Panc1 (cell line): ENCODE measurements at regions not wholly inside any gene's neighbourhood (a gene's known extent, or its start where the extent isn't known, plus 50 kb on each side); places are given as distances from the start of the nearest gene placed in this dataset.

Experiments
- ATAC-seq: fragments of 200-7000 bp; cut with Tn5 transposase; 2 replicates; pipeline ENCODE4 v1.9.1; 2020; ENCODE audit warnings: mild to moderate bottlenecking, moderate library complexity
- BruUV-seq: library from RNA; stranded (reverse); fragments of 400-500 nt; replicated peaks from 2 replicates; lab custom pipeline; 2021; lab: Mats Ljungman, UMichigan
- CTCF ChIA-PET: fragments of 300-600 bp; sonication (Branson Sonifier 250); formaldehyde crosslinking; loops from one replicate; lab custom pipeline; 2022; ENCODE audit warnings: antibody characterized with exemption; lab: Charles Lee
- POLR2A ChIA-PET: fragments of 300-600 bp; sonication (Branson Sonifier 250); formaldehyde crosslinking; loops from one replicate; lab custom pipeline; 2022; ENCODE audit warnings: antibody characterized with exemption; lab: Charles Lee
- DNase-seq: peaks from one replicate; pipeline ENCODE4 v3.0.0-alpha.2; 2010; ENCODE audit warnings: low read depth, low spot score
- H3K27ac ChIP-seq: 2 replicates; pipeline ENCODE4 v1.5.1; 2011; ENCODE audit warnings: mild to moderate bottlenecking, low read length, inconsistent platforms
- H3K27me3 ChIP-seq: fragments of 200-500 bp; sonication (Bioruptor generic); 2 replicates; pipeline ENCODE4 v1.6.0; 2014; ENCODE audit warnings: low read length, inconsistent platforms; ENCODE audit not compliant: control insufficient read depth, insufficient read depth
- H3K36me3 ChIP-seq: fragments of 200-500 bp; sonication (Bioruptor generic); 2 replicates; pipeline ENCODE4 v1.5.1; 2014; ENCODE audit warnings: inconsistent platforms, mild to moderate bottlenecking, low read length, moderate library complexity; ENCODE audit not compliant: control insufficient read depth, insufficient read depth
- H3K4me1 ChIP-seq: 2 replicates; pipeline ENCODE4 v1.5.1; 2011; ENCODE audit warnings: inconsistent platforms, mild to moderate bottlenecking, low read length, moderate library complexity; ENCODE audit not compliant: control insufficient read depth, insufficient read depth
- H3K4me3 ChIP-seq, 2 experiments: 2 replicates each; pipeline ENCODE4 v1.5.1; 2011 to 2012; ENCODE audit warnings: low read depth in 2 of 2, low read length in 2 of 2, mild to moderate bottlenecking in 2 of 2, inconsistent platforms in 1 of 2, moderate library complexity in 1 of 2
- H3K9me3 ChIP-seq: fragments of 200-500 bp; sonication (Bioruptor generic); 2 replicates; pipeline ENCODE4 v1.5.1; 2014; ENCODE audit warnings: low read depth, mild to moderate bottlenecking, inconsistent platforms, low read length, moderate library complexity; ENCODE audit not compliant: control insufficient read depth, insufficient read depth
- POLR2AphosphoS5 ChIP-seq: IDR thresholded peaks from 2 replicates; pipeline ENCODE4 v1.6.1; 2012; ENCODE audit warnings: mild to moderate bottlenecking, low read depth, low read length, moderate library complexity
- SIN3A ChIP-seq: IDR thresholded peaks from 2 replicates; pipeline ENCODE4 v1.6.1; 2012; ENCODE audit warnings: low read depth, mild to moderate bottlenecking, low read length, moderate library complexity, borderline replicate concordance; ENCODE audit not compliant: insufficient read depth
- TCF7L2 ChIP-seq: IDR thresholded peaks from 2 replicates; pipeline ENCODE4 v1.6.1; 2011; ENCODE audit warnings: mild to moderate bottlenecking, low read depth, low read length, inconsistent platforms
- in situ Hi-C: cut with HindIII; loops from 2 replicates; pipeline ENCODE4 v1.10.0; 2016; ENCODE audit warnings: low sequenced_read_pairs, low pct_unique_long_range_greater_than_20kb
- intact Hi-C: fragments of 100-400 bp; cut with micrococcal nuclease; formaldehyde crosslinking; loops from one replicate; pipeline ENCODE4 v1.10.0; 2022; ENCODE audit not compliant: unreplicated experiment
- TF ChIP-seq, protein P1 (sequence below), 2 experiments: IDR thresholded peaks; 2 replicates each; pipeline ENCODE4 v1.6.1; 2011 to 2012; ENCODE audit warnings: low read depth in 2 of 2, control low read depth in 1 of 2, low read length in 1 of 2, mild to moderate bottlenecking in 1 of 2, moderate library complexity in 1 of 2; ENCODE audit not compliant: insufficient read depth in 1 of 2
- TF ChIP-seq, protein P2 (sequence below): fragments of 450-650 bp; IDR thresholded peaks from 2 replicates; pipeline ENCODE4 v1.5.1; 2017; ENCODE audit warnings: mild to moderate bottlenecking

DNA sequence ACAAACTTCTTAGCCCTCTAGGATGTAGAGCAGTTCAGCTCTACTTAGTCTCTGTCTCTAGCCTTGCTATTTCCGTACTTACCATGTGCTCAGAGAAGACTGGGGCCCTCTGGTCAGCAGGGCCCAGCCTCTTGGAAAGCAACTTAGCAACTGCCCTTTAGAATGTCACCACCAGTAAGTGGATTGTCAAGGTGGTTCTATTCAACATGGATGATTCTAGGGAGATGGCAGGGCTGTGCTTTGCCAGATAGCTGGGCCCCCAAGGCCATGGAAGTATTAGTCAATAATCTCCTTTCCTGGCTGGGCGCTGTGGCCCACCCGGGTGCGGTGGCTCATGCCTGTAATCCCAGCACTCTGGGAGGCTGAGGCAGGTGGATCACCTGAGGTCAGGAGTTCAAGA lies 177.6 kb upstream of the MVB12B start:
- no peak overlapping the region for H3K4me3 ChIP-seq
- no peak overlapping the region for H3K27ac ChIP-seq
- ATAC-seq (no peak), DNase-seq (no peak)
- no TSS peak for BruUV-seq
- no peaks in the 10 kb centered on the region for H3K4me1 ChIP-seq
- no peaks in the 10 kb centered on the region for H3K9me3 ChIP-seq
- intact Hi-C loops (no loop called here), in situ Hi-C loops (no loop called here)
- no peaks in the 10 kb centered on the region for H3K27me3 ChIP-seq
- TF ChIP-seq TCF7L2 = no peak
- CTCF ChIA-PET = no interaction called here
- POLR2A ChIA-PET = no interaction called here
- H3K36me3 ChIP-seq = no peaks in the 10 kb centered on the region

DNA sequence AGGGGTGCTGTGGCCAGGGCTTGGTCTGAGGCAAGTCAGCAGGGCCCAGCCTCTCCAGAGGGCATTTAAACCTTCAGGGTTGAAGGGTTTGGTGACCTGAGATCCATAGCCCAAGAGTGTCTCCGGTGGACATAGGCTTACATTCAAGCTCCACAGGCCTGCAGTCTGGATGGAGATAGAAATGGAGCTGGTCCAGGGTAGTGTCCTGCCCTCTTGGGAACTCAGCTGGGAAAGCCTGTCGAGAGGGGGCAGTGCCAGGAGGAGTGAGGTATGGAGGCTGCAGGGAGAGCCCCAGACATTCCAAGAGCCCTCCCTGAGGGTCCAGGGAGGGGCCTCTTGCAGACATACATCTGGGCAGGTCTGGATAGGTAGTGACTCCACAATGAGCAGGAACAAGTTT lies 177.0 kb upstream of the MVB12B start:
- POLR2A ChIA-PET = no interaction called here
- no peaks in the 10 kb centered on the region for H3K9me3 ChIP-seq
- intact Hi-C loops (no loop called here), in situ Hi-C loops (no loop called here)
- no peaks in the 10 kb centered on the region for H3K27me3 ChIP-seq
- CTCF ChIA-PET = no interaction called here
- TF ChIP-seq POLR2AphosphoS5 (no peak), TCF7L2 (no peak), SIN3A (no peak)
- TF ChIP-seq, protein P1, sequence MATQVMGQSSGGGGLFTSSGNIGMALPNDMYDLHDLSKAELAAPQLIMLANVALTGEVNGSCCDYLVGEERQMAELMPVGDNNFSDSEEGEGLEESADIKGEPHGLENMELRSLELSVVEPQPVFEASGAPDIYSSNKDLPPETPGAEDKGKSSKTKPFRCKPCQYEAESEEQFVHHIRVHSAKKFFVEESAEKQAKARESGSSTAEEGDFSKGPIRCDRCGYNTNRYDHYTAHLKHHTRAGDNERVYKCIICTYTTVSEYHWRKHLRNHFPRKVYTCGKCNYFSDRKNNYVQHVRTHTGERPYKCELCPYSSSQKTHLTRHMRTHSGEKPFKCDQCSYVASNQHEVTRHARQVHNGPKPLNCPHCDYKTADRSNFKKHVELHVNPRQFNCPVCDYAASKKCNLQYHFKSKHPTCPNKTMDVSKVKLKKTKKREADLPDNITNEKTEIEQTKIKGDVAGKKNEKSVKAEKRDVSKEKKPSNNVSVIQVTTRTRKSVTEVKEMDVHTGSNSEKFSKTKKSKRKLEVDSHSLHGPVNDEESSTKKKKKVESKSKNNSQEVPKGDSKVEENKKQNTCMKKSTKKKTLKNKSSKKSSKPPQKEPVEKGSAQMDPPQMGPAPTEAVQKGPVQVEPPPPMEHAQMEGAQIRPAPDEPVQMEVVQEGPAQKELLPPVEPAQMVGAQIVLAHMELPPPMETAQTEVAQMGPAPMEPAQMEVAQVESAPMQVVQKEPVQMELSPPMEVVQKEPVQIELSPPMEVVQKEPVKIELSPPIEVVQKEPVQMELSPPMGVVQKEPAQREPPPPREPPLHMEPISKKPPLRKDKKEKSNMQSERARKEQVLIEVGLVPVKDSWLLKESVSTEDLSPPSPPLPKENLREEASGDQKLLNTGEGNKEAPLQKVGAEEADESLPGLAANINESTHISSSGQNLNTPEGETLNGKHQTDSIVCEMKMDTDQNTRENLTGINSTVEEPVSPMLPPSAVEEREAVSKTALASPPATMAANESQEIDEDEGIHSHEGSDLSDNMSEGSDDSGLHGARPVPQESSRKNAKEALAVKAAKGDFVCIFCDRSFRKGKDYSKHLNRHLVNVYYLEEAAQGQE (IDR thresholded peaks at IDR 0.05; ENCODE audit: insufficient read depth in 1 of 2, low read depth in 2 of 2, low read length in 1 of 2) = no peak
- TF ChIP-seq, protein P2, sequence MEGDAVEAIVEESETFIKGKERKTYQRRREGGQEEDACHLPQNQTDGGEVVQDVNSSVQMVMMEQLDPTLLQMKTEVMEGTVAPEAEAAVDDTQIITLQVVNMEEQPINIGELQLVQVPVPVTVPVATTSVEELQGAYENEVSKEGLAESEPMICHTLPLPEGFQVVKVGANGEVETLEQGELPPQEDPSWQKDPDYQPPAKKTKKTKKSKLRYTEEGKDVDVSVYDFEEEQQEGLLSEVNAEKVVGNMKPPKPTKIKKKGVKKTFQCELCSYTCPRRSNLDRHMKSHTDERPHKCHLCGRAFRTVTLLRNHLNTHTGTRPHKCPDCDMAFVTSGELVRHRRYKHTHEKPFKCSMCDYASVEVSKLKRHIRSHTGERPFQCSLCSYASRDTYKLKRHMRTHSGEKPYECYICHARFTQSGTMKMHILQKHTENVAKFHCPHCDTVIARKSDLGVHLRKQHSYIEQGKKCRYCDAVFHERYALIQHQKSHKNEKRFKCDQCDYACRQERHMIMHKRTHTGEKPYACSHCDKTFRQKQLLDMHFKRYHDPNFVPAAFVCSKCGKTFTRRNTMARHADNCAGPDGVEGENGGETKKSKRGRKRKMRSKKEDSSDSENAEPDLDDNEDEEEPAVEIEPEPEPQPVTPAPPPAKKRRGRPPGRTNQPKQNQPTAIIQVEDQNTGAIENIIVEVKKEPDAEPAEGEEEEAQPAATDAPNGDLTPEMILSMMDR = no peak; the same call in 1 of the 2 replicates
- DNase-seq (no peak), ATAC-seq (no peak)
- no peaks in the 10 kb centered on the region for H3K4me1 ChIP-seq
- H3K4me3 ChIP-seq = no peak overlapping the region
- BruUV-seq = no TSS peak
- H3K27ac ChIP-seq = no peak overlapping the region
- no peaks in the 10 kb centered on the region for H3K36me3 ChIP-seq

DNA sequence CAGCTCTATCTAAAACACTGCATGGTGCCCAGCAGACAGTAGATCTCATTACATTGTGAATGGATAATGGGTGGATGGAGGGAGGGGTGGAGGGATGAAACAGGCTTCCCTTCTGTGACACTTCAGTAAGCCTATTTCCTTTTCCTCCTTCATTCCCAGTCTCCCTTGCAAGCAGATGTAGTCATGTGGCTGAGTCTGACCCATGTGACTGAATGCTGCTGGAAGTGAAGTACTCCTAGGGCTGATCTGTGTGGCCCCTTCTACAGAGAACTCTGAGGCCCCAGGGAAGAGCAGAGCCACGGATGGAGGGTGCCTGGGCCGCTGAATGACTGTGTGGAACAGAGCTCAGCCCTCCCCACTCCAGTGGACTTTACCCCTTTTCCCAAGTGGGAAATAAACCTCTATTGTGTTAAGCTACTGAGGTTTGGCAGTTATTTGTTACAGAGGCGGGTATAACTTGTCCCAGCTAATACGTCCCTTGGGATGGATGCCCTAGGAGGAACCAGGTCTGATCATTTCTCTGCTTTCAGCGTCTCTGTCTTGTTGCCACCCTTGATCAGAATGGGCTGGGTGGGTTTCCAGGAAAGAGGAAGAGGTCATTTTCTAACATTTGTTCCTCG lies 176.1 kb upstream of the MVB12B start:
- no peak overlapping the region for H3K27ac ChIP-seq
- TF ChIP-seq SIN3A (no peak), POLR2AphosphoS5 (no peak), TCF7L2 (no peak)
- TF ChIP-seq, protein P1 (IDR thresholded peaks at IDR 0.05; ENCODE audit: insufficient read depth in 1 of 2, low read depth in 2 of 2, low read length in 1 of 2) = no peak
- TF ChIP-seq, protein P2 = no peak
- no peak for DNase-seq
- in situ Hi-C loops (no loop called here), intact Hi-C loops (no loop called here)
- POLR2A ChIA-PET = interaction anchor here (0.6 kb wide), 1 partner anchor 128 kb away, joined by 5 read pairs; no protein-coding TSS in a partner anchor
- no peaks in the 10 kb centered on the region for H3K36me3 ChIP-seq
- no peaks in the 10 kb centered on the region for H3K27me3 ChIP-seq
- no TSS peak for BruUV-seq
- ATAC-seq = no peak
- CTCF ChIA-PET = no interaction called here
- H3K4me1 ChIP-seq = no peaks in the 10 kb centered on the region
- no peaks in the 10 kb centered on the region for H3K9me3 ChIP-seq
- H3K4me3 ChIP-seq = no peak overlapping the region
